Neural progenitor cell (in vitro differentiated cells): ENCODE measurements at regions not wholly inside any gene's neighbourhood (a gene's known extent, or its start where the extent isn't known, plus 50 kb on each side); places are given as distances from the start of the nearest gene placed in this dataset.

Experiments used
- DNase-seq: peaks from one replicate; pipeline ENCODE4 v3.0.0-alpha.2; 2016; ENCODE audit warnings: low spot score
- H2AFZ ChIP-seq: fragments of 200-600 bp; sonication (generic); replicated peaks from 2 replicates; pipeline ENCODE4 v1.6.1; 2016; ENCODE audit warnings: antibody characterized with exemption
- H3F3A ChIP-seq: fragments of 200-600 bp; sonication (generic); 2 replicates; pipeline ENCODE4 v1.6.1; 2016; ENCODE audit warnings: antibody characterized with exemption, low read depth
- H3K27ac ChIP-seq: fragments of 200-600 bp; sonication (generic); 2 replicates; pipeline ENCODE4 v1.5.1; 2016; ENCODE audit warnings: mild to moderate bottlenecking
- H3K27me3 ChIP-seq: fragments of 200-600 bp; sonication (generic); 2 replicates; pipeline ENCODE4 v1.6.1; 2016; ENCODE audit warnings: mild to moderate bottlenecking, moderate library complexity
- H3K36me3 ChIP-seq: fragments of 200-600 bp; sonication (generic); 2 replicates; pipeline ENCODE4 v1.5.1; 2016
- H3K4me1 ChIP-seq: fragments of 200-600 bp; sonication (generic); 2 replicates; pipeline ENCODE4 v1.6.1; 2016; ENCODE audit warnings: mixed run types
- H3K4me2 ChIP-seq: fragments of 200-600 bp; sonication (generic); 2 replicates; pipeline ENCODE4 v1.6.1; 2016
- H3K4me3 ChIP-seq: fragments of 200-600 bp; sonication (generic); 2 replicates; pipeline ENCODE4 v1.5.1; 2016
- H3K79me2 ChIP-seq: fragments of 200-600 bp; sonication (generic); 2 replicates; pipeline ENCODE4 v1.6.1; 2016; ENCODE audit warnings: low read depth
- H3K9ac ChIP-seq: fragments of 200-600 bp; sonication (generic); 2 replicates; pipeline ENCODE4 v1.6.1; 2016
- H3K9me3 ChIP-seq: fragments of 200-600 bp; sonication (generic); 2 replicates; pipeline ENCODE4 v1.5.1; 2016; ENCODE audit warnings: low read depth
- H4K20me1 ChIP-seq: fragments of 200-600 bp; sonication (generic); 2 replicates; pipeline ENCODE4 v1.6.1; 2016; ENCODE audit warnings: low read depth
- H3K27ac Mint-ChIP-seq: 3 replicates; pipeline ENCODE4 v1.8.0; 2021; ENCODE audit warnings: mixed read lengths
- H3K27me3 Mint-ChIP-seq: 2 replicates; pipeline ENCODE4 v1.8.0; 2022; ENCODE audit warnings: low read depth, mild to moderate bottlenecking, inconsistent platforms, moderate library complexity, mixed read lengths; ENCODE audit not compliant: insufficient read depth
- H3K36me3 Mint-ChIP-seq: 3 replicates; pipeline ENCODE4 v1.8.0; 2021; ENCODE audit warnings: mixed read lengths
- H3K4me1 Mint-ChIP-seq: 3 replicates; pipeline ENCODE4 v1.8.0; 2021; ENCODE audit warnings: mixed read lengths
- H3K4me3 Mint-ChIP-seq: 3 replicates; pipeline ENCODE4 v1.8.0; 2021; ENCODE audit warnings: mild to moderate bottlenecking, moderate library complexity, mixed read lengths
- H3K9me3 Mint-ChIP-seq: 3 replicates; pipeline ENCODE4 v1.8.0; 2020; ENCODE audit warnings: mixed read lengths
- EZH2 ChIP-seq: fragments of 200-600 bp; sonication (generic); IDR thresholded peaks from 2 replicates; pipeline ENCODE4 v1.6.1; 2017; ENCODE audit warnings: antibody characterized with exemption, mild to moderate bottlenecking, moderate library complexity
- EZH2phosphoT487 ChIP-seq: fragments of 200-600 bp; sonication (generic); IDR thresholded peaks from 2 replicates; pipeline ENCODE4 v1.6.1; 2017; ENCODE audit warnings: antibody characterized with exemption
- TF ChIP-seq, protein P1 (sequence below): fragments of 200-600 bp; sonication (generic); IDR thresholded peaks from 2 replicates; pipeline ENCODE4 v1.5.1; 2017; ENCODE audit warnings: antibody characterized with exemption, mild to moderate bottlenecking

DNA sequence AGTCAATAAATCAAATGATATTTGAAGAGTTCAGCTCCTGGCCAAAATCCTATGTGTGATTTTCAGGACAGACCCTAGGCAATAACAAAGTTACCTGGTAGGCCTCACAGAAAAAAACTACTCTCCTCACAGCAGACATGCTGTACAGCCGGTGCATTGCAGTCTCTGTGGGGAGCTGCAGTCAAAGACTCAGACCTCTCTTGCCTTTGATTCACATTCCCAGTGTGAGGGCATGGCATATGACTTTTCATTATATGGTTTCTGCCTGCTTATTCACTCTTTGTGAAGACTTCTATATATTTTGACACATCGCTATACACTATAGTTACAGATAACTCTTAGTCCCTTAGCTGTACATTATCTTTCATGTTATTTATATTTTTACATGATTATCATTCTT, 2684.3 kb upstream of the PCDH20 start:
- Histone ChIP-seq H4K20me1 (no peaks in the 10 kb centered on the region), H3K27ac (no peak overlapping the region), H3K4me2 (no peak overlapping the region), H2AFZ (no peak overlapping the region), H3K27me3 (no peaks in the 10 kb centered on the region), H3F3A (no peaks in the 10 kb centered on the region), H3K4me3 (no peak overlapping the region), H3K9me3 (no peaks in the 10 kb centered on the region), H3K4me1 (no peaks in the 10 kb centered on the region), H3K9ac (no peak overlapping the region), H3K79me2 (no peaks in the 10 kb centered on the region), H3K36me3 (no peaks in the 10 kb centered on the region)
- H3K4me1 Mint-ChIP-seq, result peaks cover 14% of the 10 kb centered on the region
- no peak for TF ChIP-seq EZH2
- TF ChIP-seq, protein P1, sequence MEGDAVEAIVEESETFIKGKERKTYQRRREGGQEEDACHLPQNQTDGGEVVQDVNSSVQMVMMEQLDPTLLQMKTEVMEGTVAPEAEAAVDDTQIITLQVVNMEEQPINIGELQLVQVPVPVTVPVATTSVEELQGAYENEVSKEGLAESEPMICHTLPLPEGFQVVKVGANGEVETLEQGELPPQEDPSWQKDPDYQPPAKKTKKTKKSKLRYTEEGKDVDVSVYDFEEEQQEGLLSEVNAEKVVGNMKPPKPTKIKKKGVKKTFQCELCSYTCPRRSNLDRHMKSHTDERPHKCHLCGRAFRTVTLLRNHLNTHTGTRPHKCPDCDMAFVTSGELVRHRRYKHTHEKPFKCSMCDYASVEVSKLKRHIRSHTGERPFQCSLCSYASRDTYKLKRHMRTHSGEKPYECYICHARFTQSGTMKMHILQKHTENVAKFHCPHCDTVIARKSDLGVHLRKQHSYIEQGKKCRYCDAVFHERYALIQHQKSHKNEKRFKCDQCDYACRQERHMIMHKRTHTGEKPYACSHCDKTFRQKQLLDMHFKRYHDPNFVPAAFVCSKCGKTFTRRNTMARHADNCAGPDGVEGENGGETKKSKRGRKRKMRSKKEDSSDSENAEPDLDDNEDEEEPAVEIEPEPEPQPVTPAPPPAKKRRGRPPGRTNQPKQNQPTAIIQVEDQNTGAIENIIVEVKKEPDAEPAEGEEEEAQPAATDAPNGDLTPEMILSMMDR, result no peak
- TF ChIP-seq EZH2phosphoT487, result no peak
- H3K27me3 Mint-ChIP-seq, result no peaks in the 10 kb centered on the region
- H3K27ac Mint-ChIP-seq, result no peak overlapping the region
- H3K9me3 Mint-ChIP-seq, result no peaks in the 10 kb centered on the region
- H3K4me3 Mint-ChIP-seq, result no peak overlapping the region
- H3K36me3 Mint-ChIP-seq, result no peaks in the 10 kb centered on the region
- DNase-seq, result no peak

GRCh38 chr13:64090311-64090710, 2674.7 kb upstream of the PCDH20 start:
- H3K9ac ChIP-seq, result no peak overlapping the region
- no peak overlapping the region for H2AFZ ChIP-seq
- H3K27ac ChIP-seq, result no peak overlapping the region
- no peaks in the 10 kb centered on the region for H3K27me3 ChIP-seq
- H3K4me2 ChIP-seq, result no peak overlapping the region
- no peaks in the 10 kb centered on the region for H4K20me1 ChIP-seq
- H3K4me1 ChIP-seq, result no peaks in the 10 kb centered on the region
- Mint-ChIP-seq H3K9me3 (no peaks in the 10 kb centered on the region), H3K4me3 (no peak overlapping the region), H3K27me3 (no peaks in the 10 kb centered on the region), H3K36me3 (no peaks in the 10 kb centered on the region), H3K27ac (no peak overlapping the region), H3K4me1 (peaks cover 4% of the 10 kb centered on the region)
- H3K9me3 ChIP-seq, result no peaks in the 10 kb centered on the region
- H3K36me3 ChIP-seq, result no peaks in the 10 kb centered on the region
- TF ChIP-seq, protein P1, result no peak
- TF ChIP-seq EZH2 (no peak), EZH2phosphoT487 (no peak)
- no peak for DNase-seq
- no peaks in the 10 kb centered on the region for H3F3A ChIP-seq
- no peaks in the 10 kb centered on the region for H3K79me2 ChIP-seq
- H3K4me3 ChIP-seq, result no peak overlapping the region

DNA sequence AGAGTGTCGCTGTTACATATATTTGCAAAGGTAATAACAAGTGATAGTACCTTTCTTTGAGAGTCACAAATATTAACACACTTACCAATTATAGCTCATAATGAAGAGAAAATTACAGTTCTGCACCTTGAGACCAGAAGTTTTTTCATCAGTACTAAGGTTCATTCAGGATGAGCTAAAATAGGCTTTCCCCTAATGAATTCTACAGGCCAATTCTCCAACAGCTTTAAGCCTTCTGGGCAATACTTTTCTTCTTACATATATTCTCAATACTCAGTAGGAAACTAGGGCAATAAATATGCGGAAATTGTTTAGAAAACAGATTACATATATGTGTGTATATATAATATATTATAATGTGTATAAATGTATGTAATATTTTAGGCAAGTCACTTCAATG, 2672.8 kb upstream of the PCDH20 start:
- Histone ChIP-seq H3K9ac (no peak overlapping the region), H3K4me1 (no peaks in the 10 kb centered on the region), H3K4me3 (no peak overlapping the region), H3K36me3 (no peaks in the 10 kb centered on the region), H3F3A (no peaks in the 10 kb centered on the region), H3K4me2 (no peak overlapping the region), H3K79me2 (no peaks in the 10 kb centered on the region), H3K9me3 (no peaks in the 10 kb centered on the region), H3K27me3 (no peaks in the 10 kb centered on the region), H4K20me1 (no peaks in the 10 kb centered on the region), H3K27ac (no peak overlapping the region), H2AFZ (no peak overlapping the region)
- Mint-ChIP-seq H3K27ac (no peak overlapping the region), H3K9me3 (no peaks in the 10 kb centered on the region), H3K4me3 (no peak overlapping the region), H3K27me3 (no peaks in the 10 kb centered on the region), H3K36me3 (no peaks in the 10 kb centered on the region), H3K4me1 (no peaks in the 10 kb centered on the region)
- DNase-seq, result no peak
- TF ChIP-seq EZH2 (no peak), EZH2phosphoT487 (no peak)
- TF ChIP-seq, protein P1, result no peak

DNA sequence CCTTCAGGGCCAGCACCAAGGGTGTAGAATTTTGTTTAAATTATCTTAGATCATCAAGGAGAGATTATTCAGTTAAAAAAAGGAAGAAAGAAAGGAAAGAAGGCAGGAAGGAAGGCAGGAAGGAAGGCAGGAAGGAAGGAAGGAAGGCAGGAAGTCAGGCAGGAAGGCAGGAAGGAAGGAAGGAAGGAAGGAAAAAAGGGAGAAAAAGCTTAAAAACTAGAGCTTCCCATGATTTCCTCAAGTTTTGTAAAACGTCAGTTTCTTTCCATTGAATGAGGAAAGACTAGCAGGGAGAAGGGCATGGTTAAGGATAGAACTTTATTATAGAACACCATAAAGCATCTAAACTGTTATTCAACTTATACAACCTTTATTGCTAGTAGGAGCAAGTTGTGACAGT, 2672.0 kb upstream of the PCDH20 start:
- Histone ChIP-seq H3K4me1 (no peaks in the 10 kb centered on the region), H3F3A (no peaks in the 10 kb centered on the region), H3K27ac (no peak overlapping the region), H3K9me3 (no peaks in the 10 kb centered on the region), H4K20me1 (no peaks in the 10 kb centered on the region), H3K79me2 (no peaks in the 10 kb centered on the region), H3K9ac (no peak overlapping the region), H2AFZ (no peak overlapping the region), H3K36me3 (no peaks in the 10 kb centered on the region), H3K27me3 (no peaks in the 10 kb centered on the region), H3K4me3 (no peak overlapping the region), H3K4me2 (no peak overlapping the region)
- no peak for DNase-seq
- H3K4me3 Mint-ChIP-seq, result no peak overlapping the region
- H3K27me3 Mint-ChIP-seq, result no peaks in the 10 kb centered on the region
- no peak overlapping the region for H3K27ac Mint-ChIP-seq
- H3K4me1 Mint-ChIP-seq, result no peaks in the 10 kb centered on the region
- TF ChIP-seq EZH2phosphoT487 (no peak), EZH2 (no peak)
- TF ChIP-seq, protein P1, result no peak
- no peaks in the 10 kb centered on the region for H3K36me3 Mint-ChIP-seq
- H3K9me3 Mint-ChIP-seq, result no peaks in the 10 kb centered on the region
